Upper lobe of right lung (tissue), 1 donor: ENCODE measurements at regions not wholly inside any gene's neighbourhood (a gene's known extent, or its start where the extent isn't known, plus 50 kb on each side); places are given as distances from the start of the nearest gene placed in this dataset.
"Not testable (repeated sequence)": the region's sequence is repeated elsewhere in the genome, so short reads cannot be mapped to it uniquely, and the experiment has no call there.

Source experiments
- ATAC-seq: fragments of 200-7000 bp; cut with Tn5 transposase; one replicate; pipeline ENCODE4 v1.9.1; 2020; ENCODE audit warnings: mild to moderate bottlenecking, moderate library complexity
- DNase-seq: peaks from one replicate; pipeline ENCODE4 v3.0.0-alpha.2; 2020
- H3K27ac ChIP-seq: fragments of 200-600 bp; one replicate; pipeline ENCODE4 v1.8.0; 2022
- H3K27me3 ChIP-seq: fragments of 200-600 bp; one replicate; pipeline ENCODE4 v1.8.0; 2022; ENCODE audit warnings: mild to moderate bottlenecking
- H3K36me3 ChIP-seq: fragments of 200-600 bp; one replicate; pipeline ENCODE4 v1.8.0; 2022
- H3K4me1 ChIP-seq: fragments of 200-600 bp; one replicate; pipeline ENCODE4 v1.8.0; 2022
- H3K4me3 ChIP-seq: fragments of 200-600 bp; one replicate; pipeline ENCODE4 v1.8.0; 2022; ENCODE audit warnings: mild to moderate bottlenecking
- H3K9me3 ChIP-seq: fragments of 200-600 bp; one replicate; pipeline ENCODE4 v1.8.0; 2022
- intact Hi-C: fragments of 100-400 bp; cut with DNase I; formaldehyde crosslinking; loops from one replicate; pipeline ENCODE4 v1.11.0; 2022
- TF ChIP-seq, protein P1 (sequence below): fragments of 200-600 bp; IDR thresholded peaks from one replicate; pipeline ENCODE4 v1.8.0; 2022; ENCODE audit warnings: antibody characterized with exemption
- donor health status: DM: no; HTN: yes; CAD: no; lungs with severe emphysema.

DNA sequence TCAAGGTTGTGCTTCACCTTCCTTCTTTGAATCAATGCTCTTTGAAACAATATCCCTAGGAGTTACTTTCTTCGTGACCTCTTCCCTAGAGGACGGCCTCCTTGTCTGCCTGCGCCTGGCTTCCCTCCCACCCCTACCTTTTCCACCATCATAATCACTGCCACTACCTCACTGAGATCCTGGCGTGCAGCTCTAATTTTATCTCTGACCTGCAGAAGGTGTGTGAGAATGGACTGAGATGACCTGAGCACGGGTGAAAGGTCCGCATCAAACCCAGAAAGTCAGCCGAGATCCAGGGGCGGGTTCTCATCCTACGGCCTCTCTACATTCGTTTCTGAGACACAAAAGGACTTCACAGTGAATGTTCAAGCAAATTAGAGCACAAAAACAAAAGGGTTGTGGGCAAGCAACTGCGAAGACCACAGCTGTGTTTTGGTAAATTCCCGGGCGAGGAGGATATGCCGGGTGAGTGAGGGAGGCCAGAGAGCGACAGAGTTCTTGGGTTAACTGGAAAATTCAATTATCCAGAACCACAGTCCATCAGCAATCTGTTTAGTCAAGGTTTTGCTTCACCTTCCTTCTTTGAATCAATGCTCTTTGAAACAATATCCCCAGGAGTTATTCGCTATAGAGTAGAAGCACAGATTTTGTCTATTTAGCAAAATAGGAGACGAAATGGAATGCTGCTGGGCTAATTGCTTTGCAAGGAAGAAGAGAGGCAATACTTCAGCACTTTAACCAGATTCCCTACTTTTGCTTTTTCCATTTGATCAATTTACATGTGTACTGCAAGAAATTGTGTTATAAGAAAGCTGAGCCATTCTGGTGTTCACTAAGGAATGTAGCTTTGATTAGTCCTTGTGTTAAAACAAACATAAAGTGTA is 212.6 kb downstream of the ACKR3 start:
- ATAC-seq: no peak
- TF ChIP-seq, protein P1, sequence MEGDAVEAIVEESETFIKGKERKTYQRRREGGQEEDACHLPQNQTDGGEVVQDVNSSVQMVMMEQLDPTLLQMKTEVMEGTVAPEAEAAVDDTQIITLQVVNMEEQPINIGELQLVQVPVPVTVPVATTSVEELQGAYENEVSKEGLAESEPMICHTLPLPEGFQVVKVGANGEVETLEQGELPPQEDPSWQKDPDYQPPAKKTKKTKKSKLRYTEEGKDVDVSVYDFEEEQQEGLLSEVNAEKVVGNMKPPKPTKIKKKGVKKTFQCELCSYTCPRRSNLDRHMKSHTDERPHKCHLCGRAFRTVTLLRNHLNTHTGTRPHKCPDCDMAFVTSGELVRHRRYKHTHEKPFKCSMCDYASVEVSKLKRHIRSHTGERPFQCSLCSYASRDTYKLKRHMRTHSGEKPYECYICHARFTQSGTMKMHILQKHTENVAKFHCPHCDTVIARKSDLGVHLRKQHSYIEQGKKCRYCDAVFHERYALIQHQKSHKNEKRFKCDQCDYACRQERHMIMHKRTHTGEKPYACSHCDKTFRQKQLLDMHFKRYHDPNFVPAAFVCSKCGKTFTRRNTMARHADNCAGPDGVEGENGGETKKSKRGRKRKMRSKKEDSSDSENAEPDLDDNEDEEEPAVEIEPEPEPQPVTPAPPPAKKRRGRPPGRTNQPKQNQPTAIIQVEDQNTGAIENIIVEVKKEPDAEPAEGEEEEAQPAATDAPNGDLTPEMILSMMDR: no peak
- no peak overlapping the region for H3K4me3 ChIP-seq
- no peak overlapping the region for H3K27ac ChIP-seq
- DNase-seq: no peak
- no peaks in the 10 kb centered on the region for H3K4me1 ChIP-seq
- intact Hi-C loops: no loop called here
- no peaks in the 10 kb centered on the region for H3K36me3 ChIP-seq
- no peaks in the 10 kb centered on the region for H3K27me3 ChIP-seq
- no peaks in the 10 kb centered on the region for H3K9me3 ChIP-seq

DNA sequence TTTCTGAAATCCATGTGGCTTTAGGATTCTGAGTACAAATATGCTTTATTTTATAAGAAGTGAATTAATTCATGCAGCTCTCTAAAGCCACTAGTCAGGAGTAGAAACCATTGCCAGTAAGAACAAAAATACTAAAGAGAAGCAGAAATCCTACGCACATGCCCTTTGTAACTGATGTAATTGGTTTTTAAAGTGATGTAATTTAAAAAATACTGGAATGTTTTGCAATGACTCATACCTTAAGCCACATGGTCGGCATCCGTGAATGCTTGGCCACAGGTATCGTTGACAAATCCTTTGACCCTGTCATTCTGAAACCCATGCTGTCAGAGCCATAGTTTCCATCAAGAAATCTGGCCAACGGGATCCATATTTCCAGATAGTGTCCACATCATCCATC is 213.3 kb downstream of the ACKR3 start:
- H3K27ac ChIP-seq: no peak overlapping the region
- no peaks in the 10 kb centered on the region for H3K4me1 ChIP-seq
- no peak for DNase-seq
- intact Hi-C loops: no loop called here
- H3K36me3 ChIP-seq: no peaks in the 10 kb centered on the region
- no peaks in the 10 kb centered on the region for H3K9me3 ChIP-seq
- H3K4me3 ChIP-seq: no peak overlapping the region
- TF ChIP-seq, protein P1: no peak
- no peaks in the 10 kb centered on the region for H3K27me3 ChIP-seq
- no peak for ATAC-seq

DNA sequence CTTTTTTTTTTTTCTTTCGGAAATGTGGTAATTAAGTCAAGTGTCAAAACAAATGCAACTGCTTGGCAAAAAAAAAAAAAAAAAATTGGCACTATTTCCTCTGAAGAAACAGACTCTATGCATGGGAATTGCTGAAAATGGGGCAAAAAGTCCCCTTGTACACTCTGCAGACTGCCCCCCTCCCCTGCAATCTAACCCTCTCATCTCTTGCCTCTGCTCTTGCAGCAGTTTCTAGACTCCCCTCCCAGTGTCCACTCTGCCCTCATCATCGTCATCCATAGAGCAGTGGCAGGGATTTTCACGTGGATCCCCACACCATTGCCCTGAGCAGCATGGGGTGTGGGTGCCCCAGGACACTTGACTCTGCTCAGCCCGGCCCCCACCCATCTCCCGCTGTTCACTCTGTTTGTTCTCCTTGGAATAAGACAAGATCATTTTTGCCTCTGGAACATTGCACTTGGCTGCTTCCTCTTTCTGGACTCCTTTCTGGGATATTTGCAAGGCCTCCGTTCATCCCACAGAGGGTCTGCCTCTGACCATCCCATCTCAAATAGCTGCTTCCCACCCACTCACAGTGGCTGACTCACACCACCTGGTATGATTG is 213.9 kb downstream of the ACKR3 start:
- TF ChIP-seq, protein P1: no peak
- Histone ChIP-seq H3K27me3 (no peaks in the 10 kb centered on the region), H3K36me3 (no peaks in the 10 kb centered on the region), H3K9me3 (no peaks in the 10 kb centered on the region), H3K4me3 (no peak overlapping the region), H3K4me1 (no peaks in the 10 kb centered on the region), H3K27ac (no peak overlapping the region)
- ATAC-seq (no peak), DNase-seq (no peak)
- intact Hi-C loops: no loop called here

DNA sequence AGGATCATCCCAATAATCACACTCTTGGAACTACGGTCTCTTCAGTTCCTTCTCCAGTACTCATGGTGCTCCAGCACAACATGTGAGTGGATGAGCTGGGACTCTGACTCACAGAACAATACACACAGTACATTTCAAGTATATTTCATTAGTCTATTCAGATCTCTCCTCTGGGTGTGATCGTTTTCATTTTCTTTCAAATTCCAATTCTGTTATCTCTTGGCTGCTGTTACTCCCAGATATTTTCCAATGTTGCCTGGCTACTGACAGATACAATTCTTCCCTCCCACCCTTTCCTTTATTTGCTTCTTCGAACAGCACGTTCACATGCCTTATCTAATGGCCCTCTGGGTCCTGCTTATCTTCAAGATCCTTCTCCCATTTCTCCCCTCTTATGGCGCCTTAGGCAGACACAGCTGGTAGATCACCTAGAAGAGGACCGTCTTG is 216.0 kb downstream of the ACKR3 start:
- no peak for DNase-seq
- intact Hi-C loops: no loop called here

DNA sequence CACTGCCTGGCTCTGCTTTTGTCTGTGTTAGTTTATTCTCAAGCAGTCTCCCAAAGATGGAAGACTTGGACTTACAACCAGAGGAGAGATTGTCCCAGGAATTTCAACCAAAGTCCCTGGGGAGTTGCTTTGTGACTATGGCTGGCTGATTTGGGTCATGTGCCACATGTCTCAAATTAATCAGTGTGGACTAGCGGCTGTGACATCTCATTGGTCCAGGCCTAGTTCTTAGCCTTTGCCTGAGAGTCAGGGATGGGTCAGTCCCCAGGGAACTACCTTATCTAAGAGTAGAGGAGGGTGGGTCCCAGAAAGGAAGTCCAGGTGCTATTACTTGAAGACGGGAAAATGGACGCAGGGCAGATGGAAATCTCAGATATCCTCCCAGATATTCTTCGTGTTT is 217.1 kb downstream of the ACKR3 start:
- H3K4me3 ChIP-seq: no peak overlapping the region
- H3K27ac ChIP-seq: no peak overlapping the region
- H3K36me3 ChIP-seq: no peaks in the 10 kb centered on the region
- no peaks in the 10 kb centered on the region for H3K9me3 ChIP-seq
- DNase-seq (no peak), ATAC-seq (no peak)
- intact Hi-C loops: no loop called here
- TF ChIP-seq, protein P1: no peak
- no peaks in the 10 kb centered on the region for H3K27me3 ChIP-seq
- no peaks in the 10 kb centered on the region for H3K4me1 ChIP-seq

More for the DNA sequence above, 216.0 kb downstream of the ACKR3 start:
- no peaks in the 10 kb centered on the region for H3K4me1 ChIP-seq
- H3K36me3 ChIP-seq: no peaks in the 10 kb centered on the region
- TF ChIP-seq, protein P1: no peak
- no peak overlapping the region for H3K4me3 ChIP-seq
- ATAC-seq: no peak
- H3K27me3 ChIP-seq: no peaks in the 10 kb centered on the region
- H3K27ac ChIP-seq: no peak overlapping the region
- no peaks in the 10 kb centered on the region for H3K9me3 ChIP-seq

DNA sequence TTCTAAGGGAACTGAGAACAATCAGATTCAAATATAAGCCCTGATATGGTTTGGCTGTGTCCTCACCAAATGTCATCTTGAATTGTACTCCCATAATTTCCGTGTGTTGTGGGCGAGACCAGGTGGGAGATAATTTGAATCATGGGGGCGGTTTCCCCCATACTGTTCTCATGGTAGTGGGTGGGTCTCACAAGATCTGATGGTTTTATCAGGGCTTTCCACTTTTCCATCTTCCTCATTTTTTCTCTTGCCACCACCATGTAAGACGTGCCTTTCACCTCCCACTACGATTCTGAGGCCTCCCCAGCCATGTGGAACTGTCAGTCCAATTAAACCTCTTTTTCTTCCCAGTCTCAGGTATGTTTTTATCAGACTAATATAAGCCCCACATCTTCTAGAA is 217.8 kb downstream of the ACKR3 start:
- H3K4me3 ChIP-seq, H3K27me3 ChIP-seq, H3K36me3 ChIP-seq, ATAC-seq, H3K9me3 ChIP-seq, DNase-seq, H3K27ac ChIP-seq, intact Hi-C loops, H3K4me1 ChIP-seq: not testable (repeated sequence)
